GM18907 (cell line): ENCODE measurements at regions not wholly inside any gene's neighbourhood (a gene's known extent, or its start where the extent isn't known, plus 50 kb on each side); places are given as distances from the start of the nearest gene placed in this dataset.

ENCODE experiments used
- ATAC-seq: cut with Tn5 transposase; IDR thresholded peaks from one replicate; pipeline ENCODE4 v1.9.1; 2021; ENCODE audit warnings: mild to moderate bottlenecking, moderate library complexity; ENCODE audit not compliant: unreplicated experiment

DNA sequence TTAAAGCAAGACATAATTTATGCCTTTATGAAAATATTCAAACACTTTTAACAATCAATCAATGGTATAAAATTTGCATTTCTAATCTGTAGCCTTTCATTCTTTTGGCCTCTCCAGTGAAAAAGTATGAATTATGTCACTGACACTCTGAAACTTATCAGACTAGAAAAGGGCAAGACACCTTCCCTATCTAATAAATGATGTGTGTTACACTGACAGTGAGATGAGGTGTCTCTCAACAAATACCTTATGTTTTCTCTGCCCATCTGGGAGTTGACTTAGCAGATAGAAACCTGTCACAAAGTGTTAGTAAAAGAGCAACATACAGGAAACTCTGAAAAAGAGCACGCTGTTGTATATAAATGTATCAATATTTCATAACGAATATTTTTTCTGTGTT is 94.2 kb upstream of the TECRL start:
- no peak for ATAC-seq

DNA sequence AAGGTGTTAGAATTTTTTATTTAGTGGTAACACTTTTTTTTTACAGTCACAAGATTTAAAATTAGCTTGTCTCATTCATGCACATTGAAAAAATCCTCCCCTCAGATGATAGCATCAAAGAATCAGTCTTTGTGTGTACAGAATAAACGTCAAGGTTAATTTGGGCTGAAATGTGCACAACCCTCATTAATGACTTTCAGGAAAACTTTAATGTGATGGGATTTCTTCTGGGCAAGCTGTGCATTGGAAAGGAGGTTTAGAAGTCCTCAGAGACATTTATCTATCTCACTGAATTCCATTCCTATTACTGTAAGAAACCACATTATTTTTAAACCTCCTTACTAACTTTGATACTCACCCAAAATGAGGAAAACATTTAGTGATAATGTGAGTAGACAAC is 88.2 kb upstream of the TECRL start:
- ATAC-seq = no peak

DNA sequence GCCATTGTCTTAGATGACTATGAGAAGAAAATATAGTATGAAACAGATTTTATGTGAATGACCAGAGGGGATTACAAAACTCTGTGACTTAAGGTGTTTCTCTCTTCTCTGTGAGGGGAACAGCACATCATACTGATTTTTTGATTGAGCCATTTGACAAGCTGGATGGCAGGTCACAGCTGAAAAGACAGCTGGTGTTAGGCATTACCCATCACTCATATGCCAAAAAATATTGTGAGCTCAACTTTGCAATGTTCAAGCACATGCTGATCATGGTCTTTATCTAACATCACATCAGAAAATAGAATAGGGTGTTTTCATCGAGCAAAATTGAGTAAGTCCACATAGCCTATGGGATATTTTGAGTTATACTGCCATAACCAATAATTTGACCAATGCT is 86.7 kb upstream of the TECRL start:
- no peak for ATAC-seq

DNA sequence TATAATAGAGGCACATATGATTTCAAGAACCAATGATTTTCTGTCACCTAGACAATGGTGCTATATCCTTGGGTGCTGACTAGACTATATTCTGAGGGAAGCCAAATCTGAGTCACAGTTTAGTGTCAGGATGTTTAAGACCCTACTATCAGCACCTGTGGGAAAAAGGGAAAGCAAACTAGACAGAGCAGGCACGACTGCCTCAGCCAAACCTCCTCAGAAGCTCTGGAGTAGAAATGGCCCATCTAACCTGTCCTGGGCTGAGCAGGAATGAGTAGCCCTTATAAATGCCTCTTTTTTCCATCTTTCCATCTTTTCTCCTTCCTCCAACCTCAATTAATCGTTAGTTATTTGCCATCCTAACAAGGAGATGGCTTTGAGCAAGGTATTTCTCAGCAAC is 80.4 kb upstream of the TECRL start:
- no peak for ATAC-seq

DNA sequence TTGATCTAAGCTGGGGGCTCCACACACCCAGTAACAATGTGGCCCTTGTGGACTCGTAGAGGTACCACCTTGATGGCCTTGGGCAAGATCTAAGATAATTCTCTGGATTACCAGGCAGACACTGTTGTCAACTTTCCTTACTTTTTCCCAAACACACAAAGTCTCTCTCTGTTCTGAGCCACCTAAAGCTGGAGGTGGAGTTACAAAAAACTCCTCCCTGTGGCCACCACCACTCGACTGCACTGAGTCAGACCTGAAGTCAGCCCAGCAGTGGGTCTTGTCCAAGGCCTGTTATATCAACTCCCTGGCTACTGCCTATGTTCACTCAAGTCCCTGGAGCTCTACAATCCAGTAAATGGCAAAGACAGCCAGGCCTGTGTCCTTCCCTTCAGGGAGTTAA is 70.1 kb upstream of the TECRL start:
- no peak for ATAC-seq

DNA sequence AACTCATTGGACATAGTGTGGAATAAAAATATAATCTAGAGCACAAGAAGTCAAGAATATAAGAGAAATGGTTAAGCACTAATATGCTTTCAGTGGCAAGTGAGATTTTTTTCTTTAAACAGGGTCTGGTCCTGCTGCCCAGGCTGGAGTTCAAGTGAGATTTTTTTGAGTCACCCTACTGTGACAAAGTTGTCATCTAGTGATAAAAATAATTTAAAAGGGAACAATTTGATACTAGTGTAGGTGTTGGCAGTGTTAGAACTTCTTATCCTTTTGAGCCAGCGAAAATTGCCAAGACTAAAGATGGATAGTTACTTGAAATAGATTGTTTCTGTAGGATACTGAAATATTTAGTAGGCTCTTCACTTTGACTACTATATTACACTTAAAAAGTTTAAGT is 67.9 kb upstream of the TECRL start:
- no peak for ATAC-seq

DNA sequence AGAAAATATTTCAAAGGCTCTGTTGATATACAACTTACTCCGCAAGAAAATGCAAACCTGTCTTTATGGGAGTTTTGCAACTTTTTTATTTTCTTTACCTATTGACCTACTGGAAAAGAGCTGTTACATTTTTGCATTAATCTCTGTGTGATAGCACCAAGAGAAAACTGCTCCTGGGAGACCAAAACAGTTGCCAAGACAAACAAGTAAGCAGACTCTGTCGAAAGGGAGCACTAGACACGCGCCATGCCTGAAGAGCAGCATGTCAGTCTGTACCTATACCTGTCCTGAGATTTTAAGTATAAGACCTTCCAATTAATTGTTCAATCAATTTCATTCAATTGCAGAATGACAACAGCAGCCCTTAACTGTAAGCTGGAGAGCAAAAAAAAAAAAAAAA is 56.0 kb upstream of the TECRL start:
- no peak for ATAC-seq

DNA sequence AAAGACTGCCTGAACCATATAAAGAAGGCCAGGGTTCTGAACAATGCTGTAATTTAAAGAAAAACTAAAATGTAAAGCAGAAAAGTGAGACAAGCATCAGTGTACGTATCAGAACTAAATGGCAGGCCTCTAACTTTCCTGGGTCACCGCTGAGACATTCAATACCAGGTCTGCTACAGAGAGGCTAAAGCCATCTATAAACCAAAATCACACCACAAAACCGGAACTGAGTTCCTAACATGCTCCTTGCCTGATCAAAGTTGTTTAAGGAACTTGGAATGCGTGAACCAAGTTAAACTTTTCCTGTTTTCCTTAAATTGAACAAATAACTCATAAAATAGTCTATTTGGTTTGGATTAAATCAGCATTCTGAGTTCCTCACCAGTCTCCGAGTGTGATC is 55.3 kb upstream of the TECRL start:
- ATAC-seq = no peak
